Esophagus squamous epithelium (tissue), 5 donors: ENCODE measurements at regions not wholly inside any gene's neighbourhood (a gene's known extent, or its start where the extent isn't known, plus 50 kb on each side); places are given as distances from the start of the nearest gene placed in this dataset.

Experiments used
- DNase-seq: peaks from one replicate; lab custom pipeline; 2025; lab: John Stamatoyannopoulos, UW
- H3K27ac ChIP-seq, 4 donors: fragments of 200-600 bp; sonication (generic); one replicate each; pipeline ENCODE4 v1.5.1; 2016 to 2019; ENCODE audit warnings: mild to moderate bottlenecking in 1 of 4
- H3K27me3 ChIP-seq, 4 donors: fragments of 200-600 bp; sonication (generic); 1 replicate in 3 of 4; 2 replicates in 1 of 4; pipeline versions ENCODE4 v1.5.1 to v1.6.0; 2017 to 2021; ENCODE audit warnings: antibody characterized with exemption in 1 of 4
- H3K36me3 ChIP-seq, 3 donors: fragments of 200-600 bp; sonication (generic); one replicate each; pipeline ENCODE4 v1.5.1; 2016 to 2019
- H3K4me1 ChIP-seq, 3 donors: fragments of 200-600 bp; sonication (generic); one replicate each; pipeline ENCODE4 v1.5.1; 2017 to 2019
- H3K4me3 ChIP-seq, 4 donors: fragments of 200-600 bp; sonication (generic); 1 replicate in 3 of 4; 2 replicates in 1 of 4; pipeline ENCODE4 v1.5.1; 2016 to 2019; ENCODE audit warnings: mild to moderate bottlenecking in 2 of 4, moderate library complexity in 1 of 4
- H3K9me3 ChIP-seq, 3 donors: fragments of 200-600 bp; sonication (generic); one replicate each; pipeline ENCODE4 v1.5.1; 2016 to 2019
- CTCF ChIP-seq, 6 experiments: fragments of 450-650 bp in 4 of 6; fragments of 200-600 bp in 2 of 6; sonication (generic) in 2 of 6; IDR thresholded peaks; one replicate each; pipeline ENCODE4 v1.5.1; 2016 to 2019; ENCODE audit warnings: antibody characterized with exemption in 6 of 6, mild to moderate bottlenecking in 4 of 6, moderate library complexity in 4 of 6
- POLR2A ChIP-seq, 4 donors: fragments of 450-650 bp; IDR thresholded peaks; one replicate each; pipeline ENCODE4 v1.6.1; 2017; ENCODE audit warnings: antibody characterized with exemption in 4 of 4, mild to moderate bottlenecking in 4 of 4, moderate library complexity in 3 of 4
- WGBS, 2 donors: methylation state at CpG; one replicate each; pipeline ENCODE4 v1.1.5; 2018; 5-methylcytosine and 5-hydroxymethylcytosine counted together
- intact Hi-C: fragments of 100-400 bp; cut with DNase I; formaldehyde crosslinking; loops from one replicate; pipeline ENCODE4 v1.15.0; 2022
- donor health status: DM: yes; HTN: yes; CAD: no.

GRCh38 chr12:105462831-105463230 is 132.3 kb downstream of the C12orf75 start:
- peaks cover 0 to 25% (median 0%) of the 10 kb centered on the region in 4 donors for H3K27me3 ChIP-seq
- no peak for DNase-seq
- intact Hi-C loops: no loop called here
- peaks cover 0 to 8% (median 0%) of the 10 kb centered on the region in 3 donors for H3K9me3 ChIP-seq
- no peaks in the 10 kb centered on the region for H3K36me3 ChIP-seq
- H3K4me3 ChIP-seq: no peak overlapping the region
- TF ChIP-seq CTCF (IDR thresholded peaks at IDR 0.05) (no peak), POLR2A (IDR thresholded peaks at IDR 0.05) (no peak)
- no peaks in the 10 kb centered on the region for H3K4me1 ChIP-seq
- WGBS, 2 donors: 36 to 58% methylated on average over 2 of the region's 2 CpGs
- no peak overlapping the region for H3K27ac ChIP-seq

GRCh38 chr12:105464406-105464805 is 133.9 kb downstream of the C12orf75 start:
- Histone ChIP-seq H3K4me1 (no peaks in the 10 kb centered on the region), H3K27ac (no peak overlapping the region), H3K27me3 (peaks cover 0 to 36% (median 0%) of the 10 kb centered on the region in 4 donors), H3K9me3 (no peaks in the 10 kb centered on the region), H3K36me3 (no peaks in the 10 kb centered on the region), H3K4me3 (no peak overlapping the region)
- TF ChIP-seq POLR2A (IDR thresholded peaks at IDR 0.05) (no peak), CTCF (IDR thresholded peaks at IDR 0.05) (no peak)
- intact Hi-C loops: no loop called here
- DNase-seq: no peak
- 32 to 42% methylated on average over 3 of the region's 3 CpGs for WGBS, 2 donors

- Histone ChIP-seq H3K4me3 (no peak overlapping the region), H3K27ac (peak overlapping the region in 2 of 4 donors; percentile 10 to 15), H3K9me3 (no peaks in the 10 kb centered on the region), H3K36me3 (no peaks in the 10 kb centered on the region), H3K4me1 (no peaks in the 10 kb centered on the region), H3K27me3 (peaks cover 0 to 36% (median 0%) of the 10 kb centered on the region in 4 donors)
- no peak for DNase-seq
- TF ChIP-seq CTCF (IDR thresholded peaks at IDR 0.05): no peak
- TF ChIP-seq POLR2A (IDR thresholded peaks at IDR 0.05): no peak
- intact Hi-C loops: no loop called here
- 70 to 71% methylated on average over 5 of the region's 5 CpGs for WGBS, 2 donors
Observed at GRCh38 chr12:105466231-105466900, 135.9 kb downstream of the C12orf75 start.

- H3K27ac ChIP-seq: peak overlapping the region in 3 of 4 donors; percentile 10 to 50 (median 15)
- TF ChIP-seq CTCF (IDR thresholded peaks at IDR 0.05) (no peak), POLR2A (IDR thresholded peaks at IDR 0.05) (no peak)
Observed at GRCh38 chr12:105466901-105467598, 136.6 kb downstream of the C12orf75 start.

GRCh38 chr12:105467710-105468366 is 137.3 kb downstream of the C12orf75 start:
- 79 to 82% methylated on average over 4 of the region's 4 CpGs for WGBS, 2 donors
- Histone ChIP-seq H3K4me3 (no peak overlapping the region), H3K4me1 (no peaks in the 10 kb centered on the region), H3K27ac (peak overlapping the region in 3 of 4 donors; percentile 10 to 50 (median 15)), H3K9me3 (no peaks in the 10 kb centered on the region), H3K36me3 (no peaks in the 10 kb centered on the region), H3K27me3 (peaks cover 0 to 36% (median 0%) of the 10 kb centered on the region in 4 donors)
- TF ChIP-seq POLR2A (IDR thresholded peaks at IDR 0.05) (no peak), CTCF (IDR thresholded peaks at IDR 0.05) (no peak)
- no peak for DNase-seq
- intact Hi-C loops: no loop called here

More at GRCh38 chr12:105466901-105467598, 136.6 kb downstream of the C12orf75 start:
- no peaks in the 10 kb centered on the region for H3K4me1 ChIP-seq
- WGBS, 2 donors: 70 to 76% methylated on average over 7 of the region's 7 CpGs
- intact Hi-C loops: no loop called here
- no peak for DNase-seq
- H3K9me3 ChIP-seq: no peaks in the 10 kb centered on the region
- no peak overlapping the region for H3K4me3 ChIP-seq
- peaks cover 0 to 36% (median 0%) of the 10 kb centered on the region in 4 donors for H3K27me3 ChIP-seq
- no peaks in the 10 kb centered on the region for H3K36me3 ChIP-seq
